C4-2B (cell line): ENCODE measurements at regions not wholly inside any gene's neighbourhood (a gene's known extent, or its start where the extent isn't known, plus 50 kb on each side); places are given as distances from the start of the nearest gene placed in this dataset.

ENCODE experiments used
- H3K27ac ChIP-seq: fragments of 450-650 bp; 2 replicates; pipeline ENCODE4 v1.5.1; 2017
- ZFX ChIP-seq: fragments of 450-650 bp; IDR thresholded peaks from 2 replicates; pipeline ENCODE4 v1.6.1; 2017
- TF ChIP-seq, protein P1 (sequence below): fragments of 450-650 bp; conservative IDR thresholded peaks from 2 replicates; pipeline ENCODE4 v1.5.1; 2017; ENCODE audit warnings: mild to moderate bottlenecking

DNA sequence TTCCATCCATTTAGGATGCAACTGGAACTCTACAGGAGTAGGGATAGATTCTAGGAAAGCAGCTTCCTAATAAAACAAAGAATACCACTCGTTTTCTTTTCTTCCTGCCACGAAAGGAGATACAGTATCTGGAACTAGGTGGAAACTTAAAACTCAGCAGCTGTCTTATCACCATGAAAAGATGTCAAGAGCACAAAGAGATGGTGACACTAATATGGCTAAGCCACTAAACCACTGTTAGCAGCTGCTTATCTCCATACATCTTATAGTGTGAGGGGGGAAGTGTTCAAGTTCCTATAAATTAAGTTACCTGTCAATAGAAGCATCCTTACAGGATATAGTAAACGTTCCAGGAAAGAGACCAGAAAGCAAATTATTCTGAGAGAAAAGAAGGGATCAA, 162.5 kb downstream of the TYW3 start:
- no peak overlapping the region for H3K27ac ChIP-seq
- TF ChIP-seq, protein P1, sequence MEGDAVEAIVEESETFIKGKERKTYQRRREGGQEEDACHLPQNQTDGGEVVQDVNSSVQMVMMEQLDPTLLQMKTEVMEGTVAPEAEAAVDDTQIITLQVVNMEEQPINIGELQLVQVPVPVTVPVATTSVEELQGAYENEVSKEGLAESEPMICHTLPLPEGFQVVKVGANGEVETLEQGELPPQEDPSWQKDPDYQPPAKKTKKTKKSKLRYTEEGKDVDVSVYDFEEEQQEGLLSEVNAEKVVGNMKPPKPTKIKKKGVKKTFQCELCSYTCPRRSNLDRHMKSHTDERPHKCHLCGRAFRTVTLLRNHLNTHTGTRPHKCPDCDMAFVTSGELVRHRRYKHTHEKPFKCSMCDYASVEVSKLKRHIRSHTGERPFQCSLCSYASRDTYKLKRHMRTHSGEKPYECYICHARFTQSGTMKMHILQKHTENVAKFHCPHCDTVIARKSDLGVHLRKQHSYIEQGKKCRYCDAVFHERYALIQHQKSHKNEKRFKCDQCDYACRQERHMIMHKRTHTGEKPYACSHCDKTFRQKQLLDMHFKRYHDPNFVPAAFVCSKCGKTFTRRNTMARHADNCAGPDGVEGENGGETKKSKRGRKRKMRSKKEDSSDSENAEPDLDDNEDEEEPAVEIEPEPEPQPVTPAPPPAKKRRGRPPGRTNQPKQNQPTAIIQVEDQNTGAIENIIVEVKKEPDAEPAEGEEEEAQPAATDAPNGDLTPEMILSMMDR, result no peak
- no peak for TF ChIP-seq ZFX

DNA sequence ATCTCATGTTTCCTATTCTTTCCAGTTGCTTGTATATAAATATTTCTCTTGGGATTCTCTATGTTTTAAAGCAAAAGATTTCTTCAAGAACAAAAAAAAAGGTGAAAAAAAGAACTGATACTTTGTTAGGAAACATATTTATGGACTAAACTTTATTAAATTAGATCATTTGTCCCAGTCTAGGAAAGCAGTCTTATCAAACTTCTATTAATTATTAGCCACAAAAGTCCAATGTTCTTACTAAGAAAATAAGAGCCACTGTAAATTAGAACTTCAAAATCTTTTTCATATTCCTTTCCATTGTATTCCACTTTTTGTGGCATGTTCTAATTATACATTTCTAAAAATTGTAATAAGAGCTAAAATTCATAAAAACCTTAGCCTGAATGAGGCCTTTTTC, 175.2 kb downstream of the TYW3 start:
- no peak overlapping the region for H3K27ac ChIP-seq
- TF ChIP-seq, protein P1, result no peak
- no peak for TF ChIP-seq ZFX

DNA sequence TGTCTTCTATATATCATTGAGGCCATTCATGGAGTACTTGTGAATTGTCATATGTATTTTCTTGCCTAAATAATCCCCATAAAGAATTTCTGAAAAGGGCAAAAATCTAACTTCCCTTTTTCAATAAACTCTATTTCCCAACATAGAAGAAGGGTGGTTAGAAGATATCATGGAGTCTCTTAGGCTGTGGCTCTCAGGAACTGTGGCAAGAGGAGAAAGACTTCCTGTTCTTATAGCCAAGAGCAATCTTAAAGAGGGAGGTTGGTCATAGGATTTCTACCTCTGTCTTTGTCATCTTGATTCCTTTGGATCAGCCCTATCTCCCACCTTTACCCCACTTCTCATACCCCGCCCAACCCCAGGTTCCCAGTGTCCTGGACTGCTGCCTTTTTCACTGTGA, 175.8 kb downstream of the TYW3 start:
- H3K27ac ChIP-seq, result no peak overlapping the region
- TF ChIP-seq, protein P1, result no peak
- no peak for TF ChIP-seq ZFX

- TF ChIP-seq, protein P1, result no peak
- no peak for TF ChIP-seq ZFX
- H3K27ac ChIP-seq, result no peak overlapping the region
Observed at GRCh38 chr1:74913978-74914377, 181.0 kb downstream of the TYW3 start.

DNA sequence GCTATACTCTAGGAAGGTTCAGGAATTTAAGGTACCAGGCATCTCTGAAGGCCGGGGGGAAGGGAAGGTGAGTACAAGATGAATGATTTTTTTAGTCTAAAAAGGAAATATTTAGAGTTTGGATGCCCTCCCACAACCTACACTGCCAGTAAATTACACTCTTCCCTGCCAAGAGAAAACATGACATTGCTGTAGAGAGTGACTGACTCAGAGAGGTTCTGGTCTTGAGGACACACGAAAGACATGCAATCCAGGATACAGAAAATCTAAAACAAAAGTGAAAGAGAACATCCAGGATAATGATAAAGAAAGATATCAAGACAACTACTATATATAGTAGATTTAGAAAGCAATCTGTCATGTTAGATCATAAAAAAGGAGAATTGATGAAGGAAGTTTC, 200.5 kb downstream of the TYW3 start:
- H3K27ac ChIP-seq, result no peak overlapping the region
- no peak for TF ChIP-seq ZFX
- TF ChIP-seq, protein P1, result no peak

DNA sequence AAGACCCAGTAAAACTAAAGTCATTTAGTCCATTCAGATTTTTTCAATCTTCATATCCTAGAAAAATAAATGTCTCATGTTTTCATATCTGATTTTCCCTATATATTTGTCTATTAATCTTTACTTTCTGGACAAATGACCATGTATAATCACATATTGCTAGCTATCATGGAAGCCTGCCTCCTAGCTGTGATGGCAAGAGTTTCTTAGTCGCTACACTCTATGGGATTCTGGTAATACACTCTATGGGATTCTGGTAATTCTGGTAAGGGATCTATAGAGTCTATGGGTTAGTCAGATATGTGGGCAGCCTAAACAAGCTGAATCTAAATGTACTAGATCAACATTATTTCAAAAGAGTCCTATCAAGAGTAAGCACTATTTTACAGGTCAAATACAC, 198.7 kb upstream of the LHX8 start:
- TF ChIP-seq ZFX, result no peak
- TF ChIP-seq, protein P1, result peak; percentile 10
- H3K27ac ChIP-seq, result no peak overlapping the region

DNA sequence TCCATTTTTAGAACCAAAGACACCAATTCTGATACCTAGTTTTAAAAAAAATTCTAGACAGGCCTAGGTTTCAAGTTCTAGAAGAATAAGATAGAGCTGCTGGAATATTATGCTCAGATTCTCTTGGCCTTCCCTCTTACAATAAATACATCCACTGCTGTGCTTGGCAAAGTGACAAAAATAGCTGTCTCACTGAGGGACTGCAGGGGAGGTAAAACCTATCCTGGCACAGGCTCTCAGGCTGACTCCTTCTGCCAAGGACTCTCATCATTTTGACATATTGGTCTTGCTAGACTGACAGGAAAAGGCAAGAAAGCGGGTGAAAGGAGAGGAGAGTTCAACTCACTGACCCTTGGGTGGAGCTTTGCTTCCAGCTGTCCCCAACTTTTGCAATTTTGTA, 197.0 kb upstream of the LHX8 start:
- TF ChIP-seq, protein P1, result no peak
- no peak for TF ChIP-seq ZFX
- H3K27ac ChIP-seq, result no peak overlapping the region
